ENCODE measurements at regions not wholly inside any gene's neighbourhood (a gene's known extent, or its start where the extent isn't known, plus 50 kb on each side); places are given as distances from the start of the nearest gene placed in this dataset.

DNA sequence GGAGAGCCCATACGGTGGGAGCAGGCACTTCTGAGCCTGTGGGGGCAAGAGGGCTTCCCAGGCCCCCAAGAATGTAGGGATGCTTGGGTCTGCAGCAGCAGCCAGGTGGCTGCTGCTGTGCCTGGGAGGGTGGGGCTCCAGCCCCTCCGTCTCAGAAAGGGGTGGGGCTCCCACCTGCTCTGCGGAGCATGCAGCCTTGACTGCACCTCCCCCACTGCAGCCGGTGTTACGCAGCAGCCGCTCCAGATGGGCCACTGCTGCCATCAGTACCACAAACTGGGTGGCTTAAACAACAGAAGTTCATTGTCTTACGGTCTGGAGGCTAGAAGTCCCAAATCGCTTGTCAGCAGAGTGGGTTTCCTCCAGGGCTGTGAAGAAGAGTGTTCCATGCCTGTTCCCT lies 365.5 kb downstream of the TMEM38B start:
- dilution Hi-C loops (cut with MboI; ENCODE audit: extremely low pct_ligation_motif_present, low sequenced_read_pairs) = no loop called here
- Histone ChIP-seq H3K4me2 (ENCODE audit: control insufficient read depth, extremely low read depth, insufficient read depth, low read depth, low read length) (no peak overlapping the region), H3K9me1 (ENCODE audit: control insufficient read depth, extremely low read depth, insufficient read depth, low read length) (no peaks in the 10 kb centered on the region), H3K27ac (ENCODE audit: control insufficient read depth, insufficient read depth, low read length) (no peak overlapping the region), H4K20me1 (ENCODE audit: control insufficient read depth, extremely low read depth, insufficient read depth, low read length) (no peaks in the 10 kb centered on the region), H3K9ac (ENCODE audit: control insufficient read depth, extremely low read depth, insufficient read depth, low read length) (no peak overlapping the region), H3K27me3 (ENCODE audit: control insufficient read depth, extremely low read depth, insufficient read depth, low read length) (no peaks in the 10 kb centered on the region), H3K9me3 (ENCODE audit: control insufficient read depth, low read depth, low read length) (no peaks in the 10 kb centered on the region), H3K4me1 (ENCODE audit: control insufficient read depth, extremely low read depth, insufficient read depth, low read length) (no peaks in the 10 kb centered on the region), H3K36me3 (ENCODE audit: control insufficient read depth in 2 of 2, extremely low read depth in 1 of 2, insufficient read depth in 2 of 2, low read length in 2 of 2) (no peaks in the 10 kb centered on the region), H2AFZ (ENCODE audit: control insufficient read depth, low read length) (no peak overlapping the region), H3K79me2 (ENCODE audit: control insufficient read depth, insufficient read depth, low read length) (no peaks in the 10 kb centered on the region), H3K4me3 (ENCODE audit: control insufficient read depth in 2 of 3, extremely low read depth in 1 of 3, insufficient read depth in 2 of 3, low read depth in 1 of 3, low read length in 3 of 3) (no peak overlapping the region)
- DNase-seq (ENCODE audit: low read depth, low spot score) = no peak
- FAIRE-seq = no peak
- TF ChIP-seq, protein P1, sequence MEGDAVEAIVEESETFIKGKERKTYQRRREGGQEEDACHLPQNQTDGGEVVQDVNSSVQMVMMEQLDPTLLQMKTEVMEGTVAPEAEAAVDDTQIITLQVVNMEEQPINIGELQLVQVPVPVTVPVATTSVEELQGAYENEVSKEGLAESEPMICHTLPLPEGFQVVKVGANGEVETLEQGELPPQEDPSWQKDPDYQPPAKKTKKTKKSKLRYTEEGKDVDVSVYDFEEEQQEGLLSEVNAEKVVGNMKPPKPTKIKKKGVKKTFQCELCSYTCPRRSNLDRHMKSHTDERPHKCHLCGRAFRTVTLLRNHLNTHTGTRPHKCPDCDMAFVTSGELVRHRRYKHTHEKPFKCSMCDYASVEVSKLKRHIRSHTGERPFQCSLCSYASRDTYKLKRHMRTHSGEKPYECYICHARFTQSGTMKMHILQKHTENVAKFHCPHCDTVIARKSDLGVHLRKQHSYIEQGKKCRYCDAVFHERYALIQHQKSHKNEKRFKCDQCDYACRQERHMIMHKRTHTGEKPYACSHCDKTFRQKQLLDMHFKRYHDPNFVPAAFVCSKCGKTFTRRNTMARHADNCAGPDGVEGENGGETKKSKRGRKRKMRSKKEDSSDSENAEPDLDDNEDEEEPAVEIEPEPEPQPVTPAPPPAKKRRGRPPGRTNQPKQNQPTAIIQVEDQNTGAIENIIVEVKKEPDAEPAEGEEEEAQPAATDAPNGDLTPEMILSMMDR (optimal IDR thresholded peaks at IDR 0.05 in 1 of 3, IDR thresholded peaks at IDR 0.05 in 1 of 3, conservative IDR thresholded peaks at IDR 0.05 in 1 of 3; ENCODE audit: extremely low read depth in 1 of 3, insufficient read depth in 2 of 3, low read length in 3 of 3) = no peak
- no peak for TF ChIP-seq EZH2 (IDR thresholded peaks at IDR 0.05; ENCODE audit: low read length)

DNA sequence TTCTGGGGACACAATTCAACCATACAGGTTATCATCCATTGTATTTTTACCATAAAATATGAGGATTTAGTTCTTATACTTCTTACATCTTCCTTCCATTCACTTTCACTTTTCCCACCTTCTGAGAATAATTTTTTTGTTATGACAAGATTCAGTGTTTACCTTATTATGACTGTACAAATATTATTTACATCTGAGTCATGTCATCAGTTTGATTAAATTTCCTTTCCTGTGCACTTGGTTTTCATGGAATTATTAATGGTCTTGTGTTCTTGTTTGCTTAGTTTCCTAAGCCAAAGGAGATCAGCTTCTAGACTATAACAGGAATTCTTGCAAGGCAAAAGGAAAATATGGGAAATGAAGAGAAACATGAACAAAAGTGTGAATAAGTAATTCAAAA lies 366.5 kb downstream of the TMEM38B start:
- Histone ChIP-seq H3K36me3 (ENCODE audit: control insufficient read depth in 2 of 2, extremely low read depth in 1 of 2, insufficient read depth in 2 of 2, low read length in 2 of 2) (no peaks in the 10 kb centered on the region), H3K9ac (ENCODE audit: control insufficient read depth, extremely low read depth, insufficient read depth, low read length) (no peak overlapping the region), H3K9me3 (ENCODE audit: control insufficient read depth, low read depth, low read length) (no peaks in the 10 kb centered on the region), H3K27ac (ENCODE audit: control insufficient read depth, insufficient read depth, low read length) (no peak overlapping the region), H3K4me1 (ENCODE audit: control insufficient read depth, extremely low read depth, insufficient read depth, low read length) (no peaks in the 10 kb centered on the region), H4K20me1 (ENCODE audit: control insufficient read depth, extremely low read depth, insufficient read depth, low read length) (no peaks in the 10 kb centered on the region), H3K4me3 (ENCODE audit: control insufficient read depth in 2 of 3, extremely low read depth in 1 of 3, insufficient read depth in 2 of 3, low read depth in 1 of 3, low read length in 3 of 3) (no peak overlapping the region), H2AFZ (ENCODE audit: control insufficient read depth, low read length) (no peak overlapping the region), H3K9me1 (ENCODE audit: control insufficient read depth, extremely low read depth, insufficient read depth, low read length) (no peaks in the 10 kb centered on the region), H3K27me3 (ENCODE audit: control insufficient read depth, extremely low read depth, insufficient read depth, low read length) (no peaks in the 10 kb centered on the region), H3K4me2 (ENCODE audit: control insufficient read depth, extremely low read depth, insufficient read depth, low read depth, low read length) (no peak overlapping the region), H3K79me2 (ENCODE audit: control insufficient read depth, insufficient read depth, low read length) (no peaks in the 10 kb centered on the region)
- FAIRE-seq = no peak
- dilution Hi-C loops (cut with MboI; ENCODE audit: extremely low pct_ligation_motif_present, low sequenced_read_pairs) = no loop called here
- TF ChIP-seq, protein P1 (optimal IDR thresholded peaks at IDR 0.05 in 1 of 3, IDR thresholded peaks at IDR 0.05 in 1 of 3, conservative IDR thresholded peaks at IDR 0.05 in 1 of 3; ENCODE audit: extremely low read depth in 1 of 3, insufficient read depth in 2 of 3, low read length in 3 of 3) = no peak
- no peak for TF ChIP-seq EZH2 (IDR thresholded peaks at IDR 0.05; ENCODE audit: low read length)
- DNase-seq (ENCODE audit: low read depth, low spot score) = no peak
